ENCODE measurements at regions not wholly inside any gene's neighbourhood (a gene's known extent, or its start where the extent isn't known, plus 50 kb on each side); places are given as distances from the start of the nearest gene placed in this dataset.
"Not testable (repeated sequence)": the region's sequence is repeated elsewhere in the genome, so short reads cannot be mapped to it uniquely, and the experiment has no call there.

DNA sequence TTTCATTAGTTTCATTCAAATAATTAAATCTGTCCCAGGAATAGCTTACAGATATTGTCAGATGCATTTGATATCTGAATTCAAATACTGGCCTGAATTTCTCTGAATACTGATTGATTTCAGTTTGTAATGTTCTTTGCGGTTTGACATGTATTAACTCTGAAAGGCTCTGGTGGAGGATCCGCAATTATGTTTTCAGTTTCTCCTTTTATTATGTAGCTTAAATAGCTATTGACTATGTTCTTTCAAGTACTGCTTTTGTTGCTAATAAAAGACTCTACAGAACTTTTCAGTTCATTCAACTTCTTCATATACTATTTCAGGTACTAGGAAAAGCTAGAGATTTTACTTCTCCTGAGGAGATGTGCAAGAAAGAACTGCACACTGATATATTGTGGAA, 2085.4 kb upstream of the RAG2 start:
- H3K4me1 Mint-ChIP-seq = peaks cover 0 to 14% of the 10 kb centered on the region in 2 donors

DNA sequence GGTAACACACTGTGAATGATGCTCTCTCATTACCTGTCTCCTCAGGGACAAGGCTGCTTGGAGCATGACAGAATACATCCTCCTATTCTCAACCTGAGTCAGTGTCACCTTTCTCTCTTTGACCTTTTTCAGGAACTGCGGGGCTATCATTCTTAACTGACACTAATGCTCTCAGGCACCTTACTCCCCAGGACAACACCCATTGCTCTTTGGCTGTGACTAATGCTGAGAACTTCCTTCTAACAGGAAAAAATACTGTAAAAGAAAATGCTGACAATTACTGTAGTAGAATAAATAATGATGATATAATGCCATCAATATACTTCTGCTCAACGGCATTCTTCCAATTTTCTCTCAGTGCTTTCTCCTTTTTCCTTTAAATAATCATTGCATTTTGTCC, 2082.7 kb upstream of the RAG2 start:
- Mint-ChIP-seq H3K4me3 (no peak overlapping the region), H3K36me3 (no peaks in the 10 kb centered on the region), H3K9me3 (peaks cover 0 to 25% (median 9%) of the 10 kb centered on the region in 6 donors), H3K27ac (no peak overlapping the region), H3K4me1 (peaks cover 0 to 14% of the 10 kb centered on the region in 2 donors), H3K27me3 (ENCODE audit: low read depth in 3 of 3) (peaks cover 0 to 2% (median 0%) of the 10 kb centered on the region in 3 donors)
- DNase-seq = no peak

More for the DNA sequence above, 2085.4 kb upstream of the RAG2 start:
- Mint-ChIP-seq H3K9me3 (peaks cover 0 to 23% (median 5%) of the 10 kb centered on the region in 6 donors), H3K36me3 (no peaks in the 10 kb centered on the region), H3K27ac (no peak overlapping the region), H3K4me3 (no peak overlapping the region), H3K27me3 (ENCODE audit: low read depth in 3 of 3) (no peaks in the 10 kb centered on the region)
- no peak for DNase-seq

DNA sequence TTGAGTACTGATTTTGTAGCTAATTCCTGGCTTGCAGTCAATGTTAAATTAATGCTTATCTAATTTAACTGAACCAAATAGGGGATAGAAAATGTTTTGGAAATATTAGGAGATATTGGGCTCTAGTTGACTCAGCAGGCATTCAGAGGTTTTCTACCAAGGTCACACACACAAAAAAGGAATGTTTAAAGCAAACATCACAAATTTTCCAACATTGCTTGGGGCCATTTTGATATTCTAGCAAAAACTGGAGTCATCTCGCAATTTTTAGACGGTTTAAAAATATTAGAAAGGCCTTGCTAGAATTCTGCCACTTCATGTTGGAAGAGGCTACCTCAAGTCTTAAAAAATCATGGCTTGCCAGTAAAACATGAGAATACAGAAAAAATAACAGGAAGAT, 2082.1 kb upstream of the RAG2 start:
- Mint-ChIP-seq H3K27ac (no peak overlapping the region), H3K36me3 (no peaks in the 10 kb centered on the region), H3K4me3 (no peak overlapping the region), H3K4me1 (peaks cover 0 to 14% of the 10 kb centered on the region in 2 donors), H3K9me3 (peaks cover 0 to 29% (median 9%) of the 10 kb centered on the region in 6 donors), H3K27me3 (ENCODE audit: low read depth in 3 of 3) (peaks cover 0 to 2% (median 0%) of the 10 kb centered on the region in 3 donors)
- DNase-seq = no peak

DNA sequence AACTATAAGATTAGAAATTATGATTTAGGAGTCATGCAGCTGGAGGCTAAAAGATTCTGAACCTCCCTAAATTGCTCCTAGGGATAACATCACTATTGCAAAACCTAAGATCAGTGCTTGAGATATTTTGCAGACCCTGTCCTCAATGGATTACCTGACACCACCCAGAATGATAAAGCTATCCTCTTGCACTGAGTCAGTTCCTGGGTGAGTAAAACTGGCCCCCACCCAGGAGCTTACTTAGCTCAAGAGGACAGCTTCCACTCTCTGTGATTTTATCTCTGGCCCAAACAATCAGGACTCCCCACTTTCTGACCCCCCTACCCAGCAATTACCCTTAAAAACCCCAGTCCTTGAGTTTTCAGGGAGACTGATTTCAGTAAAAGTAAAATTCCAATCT, 2074.4 kb upstream of the RAG2 start:
- no peaks in the 10 kb centered on the region for H3K4me1 Mint-ChIP-seq
- peaks cover 0 to 34% (median 13%) of the 10 kb centered on the region in 6 donors for H3K9me3 Mint-ChIP-seq
- H3K4me3 Mint-ChIP-seq = no peak overlapping the region
- peaks cover 0 to 2% (median 0%) of the 10 kb centered on the region in 3 donors for H3K27me3 Mint-ChIP-seq (ENCODE audit: low read depth in 3 of 3)
- DNase-seq = no peak
- no peaks in the 10 kb centered on the region for H3K36me3 Mint-ChIP-seq
- no peak overlapping the region for H3K27ac Mint-ChIP-seq

DNA sequence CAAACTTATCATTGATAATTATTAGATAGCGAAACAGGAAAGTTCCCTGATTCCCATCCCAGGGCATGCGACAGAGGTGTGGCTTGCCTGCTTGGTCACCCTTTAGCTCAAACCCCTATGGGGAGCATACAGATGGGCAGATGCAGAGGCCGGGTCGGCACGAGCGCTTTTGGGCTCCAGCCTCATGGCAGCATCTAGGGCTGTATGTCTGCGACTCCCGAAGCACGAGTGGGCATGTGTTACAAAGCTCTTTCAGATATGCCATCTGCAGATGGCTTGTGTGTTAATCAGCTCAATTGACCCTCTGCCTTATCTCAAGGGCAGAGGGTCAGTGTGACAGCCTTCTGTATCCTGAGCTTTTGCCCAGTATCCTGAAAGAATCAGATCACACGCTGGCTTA, 2069.3 kb upstream of the RAG2 start:
- Mint-ChIP-seq H3K9me3 (peaks cover 0 to 29% (median 5%) of the 10 kb centered on the region in 6 donors), H3K27ac (no peak overlapping the region), H3K27me3 (ENCODE audit: low read depth in 3 of 3) (no peaks in the 10 kb centered on the region), H3K36me3 (no peaks in the 10 kb centered on the region), H3K4me1 (no peaks in the 10 kb centered on the region), H3K4me3 (no peak overlapping the region)
- DNase-seq = no peak

DNA sequence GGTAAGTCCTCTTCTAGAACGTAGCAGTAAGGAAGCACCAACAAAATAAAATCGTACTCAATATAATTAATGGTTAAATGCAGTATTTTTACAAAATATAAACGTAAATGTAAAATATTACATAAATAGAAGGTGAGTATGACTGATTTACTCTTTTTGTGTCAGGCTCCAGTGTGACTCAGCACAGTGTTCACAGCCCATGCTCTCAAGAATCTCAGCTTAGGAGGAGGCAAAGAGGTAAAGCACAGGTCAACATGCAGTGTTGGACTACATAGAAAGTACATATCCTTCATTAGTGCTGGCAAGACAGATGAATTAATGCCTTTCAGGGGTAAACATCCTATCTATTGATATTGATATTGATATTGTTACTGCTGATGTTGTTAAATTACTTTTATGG, 2050.6 kb upstream of the RAG2 start:
- Mint-ChIP-seq H3K27me3 (ENCODE audit: low read depth in 3 of 3) (peaks cover 0 to 4% (median 0%) of the 10 kb centered on the region in 3 donors), H3K4me3 (no peak overlapping the region), H3K4me1 (no peaks in the 10 kb centered on the region), H3K27ac (no peak overlapping the region), H3K9me3 (peaks cover 0 to 3% (median 0%) of the 10 kb centered on the region in 6 donors), H3K36me3 (no peaks in the 10 kb centered on the region)
- DNase-seq = no peak

DNA sequence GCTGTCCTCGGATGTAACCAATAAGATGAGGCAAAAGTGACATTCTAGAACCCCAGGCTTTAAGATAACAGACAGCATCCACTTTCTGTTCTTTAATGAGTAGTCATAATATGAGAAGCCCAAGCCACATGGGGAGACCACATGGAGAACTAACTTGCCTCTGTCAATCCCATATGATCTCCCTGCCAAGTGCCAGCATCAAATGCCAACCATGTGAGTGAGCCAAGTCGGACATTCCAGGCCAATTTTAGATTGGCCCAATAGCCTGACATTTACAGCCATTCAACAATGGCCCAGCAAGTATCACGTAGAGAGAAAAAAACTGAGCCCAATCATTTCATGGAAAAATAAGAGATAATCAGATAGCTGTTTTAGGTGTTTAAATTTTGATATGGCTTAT, 2048.3 kb upstream of the RAG2 start:
- H3K36me3 Mint-ChIP-seq = peaks cover 0 to 3% (median 0%) of the 10 kb centered on the region in 3 donors
- H3K9me3 Mint-ChIP-seq = peaks cover 0 to 12% (median 5%) of the 10 kb centered on the region in 6 donors
- H3K4me1 Mint-ChIP-seq = no peaks in the 10 kb centered on the region
- no peak overlapping the region for H3K4me3 Mint-ChIP-seq
- no peak for DNase-seq
- H3K27me3 Mint-ChIP-seq (ENCODE audit: low read depth in 3 of 3) = peaks cover 0 to 4% (median 0%) of the 10 kb centered on the region in 3 donors
- no peak overlapping the region for H3K27ac Mint-ChIP-seq

DNA sequence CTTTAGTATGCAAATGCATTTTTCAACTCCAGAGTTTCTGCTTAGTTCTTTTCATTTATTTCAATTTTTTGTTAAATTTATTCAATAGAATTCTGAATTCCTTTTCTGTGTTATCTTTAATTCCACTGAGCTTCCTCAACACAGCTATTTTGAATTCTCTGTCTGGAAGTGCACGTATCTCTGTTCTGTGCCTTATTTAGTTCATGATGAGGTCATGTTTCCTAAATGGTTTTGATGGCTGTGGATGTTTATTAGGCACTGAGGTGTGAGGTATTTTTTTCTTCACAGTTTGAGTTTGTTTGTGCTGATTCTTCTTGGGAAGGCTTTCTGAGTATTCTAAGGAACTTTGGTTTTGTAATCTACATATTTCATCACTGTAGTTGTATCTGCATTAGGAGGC, 2042.8 kb upstream of the RAG2 start:
- H3K36me3 Mint-ChIP-seq = peaks cover 0 to 3% (median 0%) of the 10 kb centered on the region in 3 donors

DNA sequence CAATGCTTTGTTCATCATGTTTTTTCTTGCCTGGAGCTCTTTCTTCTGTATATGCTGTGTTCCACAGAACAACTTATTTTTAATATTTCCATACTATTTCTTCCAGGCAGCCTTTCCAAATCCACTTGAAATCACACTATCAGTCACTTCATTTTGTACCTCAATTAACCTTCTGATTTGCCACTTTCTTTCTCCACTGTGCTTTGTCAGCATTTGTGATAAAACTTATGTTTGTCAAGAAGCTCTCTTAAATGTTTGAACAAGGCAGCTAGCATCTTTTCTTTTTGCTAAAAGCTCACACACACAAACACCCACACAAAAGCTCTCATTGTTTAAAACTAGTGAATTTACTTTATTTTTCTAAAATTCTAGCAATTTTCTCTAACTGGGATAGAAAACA, 2014.7 kb upstream of the RAG2 start:
- Mint-ChIP-seq H3K9me3 (peaks cover 2 to 49% (median 15%) of the 10 kb centered on the region in 6 donors), H3K27ac (no peak overlapping the region), H3K36me3 (no peaks in the 10 kb centered on the region), H3K27me3 (ENCODE audit: low read depth in 3 of 3) (peaks cover 0 to 1% (median 0%) of the 10 kb centered on the region in 3 donors), H3K4me1 (no peaks in the 10 kb centered on the region), H3K4me3 (no peak overlapping the region)
- DNase-seq = no peak

More for the DNA sequence above, 2042.8 kb upstream of the RAG2 start:
- Mint-ChIP-seq H3K27me3 (ENCODE audit: low read depth in 3 of 3) (peaks cover 0 to 3% (median 2%) of the 10 kb centered on the region in 3 donors), H3K4me3 (no peak overlapping the region), H3K27ac (no peak overlapping the region), H3K9me3 (peaks cover 0 to 41% (median 12%) of the 10 kb centered on the region in 6 donors), H3K4me1 (no peaks in the 10 kb centered on the region)
- DNase-seq = no peak

DNA sequence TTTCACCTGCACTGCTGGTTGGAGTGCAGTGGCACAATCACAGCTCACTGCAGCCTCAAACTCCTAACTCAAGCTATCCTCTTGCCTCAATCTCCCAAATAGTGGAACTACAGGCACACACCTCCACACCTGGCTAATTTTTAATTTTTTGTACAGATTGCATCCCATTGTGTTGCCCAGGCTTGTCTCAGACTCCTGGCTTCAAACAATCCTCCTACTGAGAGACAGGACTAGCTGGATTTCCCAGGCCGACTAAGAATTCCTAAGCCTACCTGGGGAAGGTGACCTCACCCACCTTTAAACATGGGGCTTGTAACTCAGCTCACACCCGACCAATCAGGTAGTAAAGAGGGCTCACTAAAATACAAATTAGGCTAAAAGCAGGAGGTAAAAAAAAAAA, 2003.3 kb upstream of the RAG2 start:
- not testable (repeated sequence) for H3K27me3 Mint-ChIP-seq (ENCODE audit: low read depth in 3 of 3); H3K36me3 Mint-ChIP-seq; H3K4me1 Mint-ChIP-seq; H3K4me3 Mint-ChIP-seq; H3K27ac Mint-ChIP-seq; DNase-seq
- peaks cover 0 to 18% (median 4%) of the 10 kb centered on the region in 6 donors for H3K9me3 Mint-ChIP-seq

DNA sequence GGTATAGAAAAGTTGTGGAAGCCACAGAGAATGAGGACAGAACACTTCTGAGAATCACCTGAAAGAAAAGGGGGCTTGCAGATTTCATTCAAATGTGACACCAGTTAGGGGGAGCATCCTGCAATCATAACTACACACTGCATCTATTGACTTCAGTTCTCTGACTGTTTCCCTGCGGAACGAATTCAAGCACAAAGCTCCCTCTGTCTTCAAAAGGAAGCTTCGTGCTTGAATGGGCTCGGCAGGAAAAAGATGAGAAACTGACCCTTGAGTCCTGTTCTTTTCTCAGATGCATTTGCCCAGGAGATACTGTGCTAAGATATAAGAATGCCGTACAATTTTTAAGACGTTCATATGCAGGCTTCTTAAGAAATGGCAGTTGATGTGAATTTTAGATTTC, 2000.4 kb upstream of the RAG2 start:
- Mint-ChIP-seq H3K9me3 (peaks cover 0 to 23% (median 3%) of the 10 kb centered on the region in 6 donors), H3K4me3 (no peak overlapping the region), H3K27me3 (ENCODE audit: low read depth in 3 of 3) (peaks cover 0 to 7% (median 0%) of the 10 kb centered on the region in 3 donors), H3K36me3 (no peaks in the 10 kb centered on the region), H3K4me1 (no peaks in the 10 kb centered on the region), H3K27ac (no peak overlapping the region)
- no peak for DNase-seq

DNA sequence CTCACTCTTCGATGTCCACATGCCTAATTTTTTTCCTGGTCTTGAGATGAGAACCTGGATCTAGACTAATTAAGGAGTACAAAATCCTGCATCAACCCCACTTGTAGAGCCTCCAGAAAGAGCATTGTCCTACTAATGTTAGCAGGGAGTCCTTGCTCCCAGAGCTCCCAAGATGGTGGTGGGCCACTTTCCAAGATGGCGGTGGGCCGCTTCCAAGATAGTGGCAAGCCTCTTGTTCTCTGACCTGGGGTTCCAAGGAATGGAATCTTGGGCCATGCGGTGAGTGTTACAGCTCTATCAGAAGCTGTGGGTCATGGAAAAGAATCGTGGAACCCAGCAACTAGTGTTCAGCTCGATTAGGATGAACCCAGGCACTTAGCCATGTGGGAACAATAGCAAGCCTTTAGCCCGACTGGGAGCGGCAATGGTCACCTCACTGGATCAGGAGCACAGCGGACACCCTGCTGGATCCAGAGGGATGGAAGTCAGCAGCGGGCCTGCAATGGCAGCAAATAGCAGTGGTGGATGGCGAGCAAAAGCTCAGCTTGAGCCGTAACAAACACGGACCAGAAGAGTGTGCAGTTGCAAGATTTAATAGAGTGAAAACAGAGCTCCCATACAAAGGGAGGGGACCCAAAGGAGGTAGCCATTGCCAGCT, 1997.5 kb upstream of the RAG2 start:
- H3K27ac Mint-ChIP-seq, H3K36me3 Mint-ChIP-seq, H3K4me1 Mint-ChIP-seq: not testable (repeated sequence)

DNA sequence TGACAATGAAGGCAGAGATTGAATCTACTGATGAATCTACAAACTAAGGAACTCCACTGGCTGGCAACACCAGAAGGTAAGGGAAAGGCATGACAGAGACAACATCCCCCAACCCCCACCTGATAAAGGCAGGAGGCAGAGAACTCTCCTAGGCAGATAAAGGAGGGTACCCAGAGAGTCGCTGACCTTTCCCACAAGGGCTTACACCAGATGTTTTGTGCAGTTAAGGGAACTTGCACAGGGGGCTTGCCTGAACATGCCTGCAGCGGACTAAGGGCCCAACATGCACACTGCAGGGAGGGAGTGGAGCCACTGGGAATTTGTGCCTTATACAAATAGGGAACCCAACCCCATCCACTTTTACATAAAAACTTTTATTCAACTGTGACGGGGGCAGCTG, 1996.9 kb upstream of the RAG2 start:
- no peaks in the 10 kb centered on the region for H3K36me3 Mint-ChIP-seq
- no peaks in the 10 kb centered on the region for H3K4me1 Mint-ChIP-seq
- DNase-seq = no peak
- H3K4me3 Mint-ChIP-seq = no peak overlapping the region
- H3K27ac Mint-ChIP-seq = no peak overlapping the region
- H3K27me3 Mint-ChIP-seq (ENCODE audit: low read depth in 3 of 3) = peaks cover 0 to 2% (median 0%) of the 10 kb centered on the region in 3 donors
- H3K9me3 Mint-ChIP-seq = peaks cover 0 to 10% (median under 1%) of the 10 kb centered on the region in 6 donors

More for the DNA sequence above, 1997.5 kb upstream of the RAG2 start:
- not testable (repeated sequence) for H3K4me3 Mint-ChIP-seq; H3K27me3 Mint-ChIP-seq (ENCODE audit: low read depth in 3 of 3); DNase-seq
- H3K9me3 Mint-ChIP-seq = peaks cover 0 to 14% (median 0%) of the 10 kb centered on the region in 6 donors

DNA sequence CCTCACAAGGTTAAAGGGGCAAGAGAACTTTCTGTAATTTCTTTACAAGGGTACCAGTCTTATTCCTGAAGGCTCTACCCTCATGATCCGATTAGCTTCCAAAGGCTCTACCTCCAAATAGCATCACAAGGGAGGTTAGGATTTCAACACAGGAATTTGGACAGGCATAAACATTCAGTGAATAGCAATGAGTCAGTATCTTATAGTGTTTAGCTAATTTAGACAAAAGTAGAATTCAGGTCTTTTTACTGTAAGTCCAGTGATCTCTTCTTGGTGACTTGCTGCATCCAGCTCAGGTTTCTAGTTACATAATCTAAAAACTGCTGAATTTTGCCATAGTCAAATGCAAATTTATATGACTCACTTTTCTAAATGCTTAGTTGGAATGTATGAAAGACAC, 1995.6 kb upstream of the RAG2 start:
- peaks cover 0 to 10% (median under 1%) of the 10 kb centered on the region in 6 donors for H3K9me3 Mint-ChIP-seq
- no peak overlapping the region for H3K4me3 Mint-ChIP-seq
- no peaks in the 10 kb centered on the region for H3K36me3 Mint-ChIP-seq
- DNase-seq = no peak
- H3K4me1 Mint-ChIP-seq = no peaks in the 10 kb centered on the region
- no peaks in the 10 kb centered on the region for H3K27me3 Mint-ChIP-seq (ENCODE audit: low read depth in 3 of 3)
- H3K27ac Mint-ChIP-seq = no peak overlapping the region

DNA sequence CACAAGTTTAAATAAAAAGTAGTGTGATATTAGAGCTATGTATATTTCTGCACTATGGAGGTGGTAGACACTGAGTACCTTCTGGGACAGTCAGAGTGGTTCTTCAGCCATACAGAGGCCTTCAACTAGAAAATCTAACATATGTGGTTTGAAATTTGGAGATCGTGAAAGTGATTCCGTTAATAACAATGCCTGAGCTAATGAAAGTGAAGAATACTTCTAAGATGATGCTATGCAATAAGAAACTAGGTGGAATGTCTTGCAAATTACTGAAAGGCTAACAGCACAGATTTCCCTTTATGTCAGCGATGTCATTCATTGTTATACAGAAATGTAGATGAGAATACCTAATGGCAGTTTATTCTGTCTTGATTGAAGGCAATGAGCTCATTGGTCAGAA, 1984.7 kb upstream of the RAG2 start:
- H3K36me3 Mint-ChIP-seq = peaks cover 0 to 4% (median 0%) of the 10 kb centered on the region in 3 donors
- no peak overlapping the region for H3K4me3 Mint-ChIP-seq
- no peaks in the 10 kb centered on the region for H3K4me1 Mint-ChIP-seq
- peaks cover 0 to 2% (median 1%) of the 10 kb centered on the region in 3 donors for H3K27me3 Mint-ChIP-seq (ENCODE audit: low read depth in 3 of 3)
- no peak overlapping the region for H3K27ac Mint-ChIP-seq
- DNase-seq = no peak
- H3K9me3 Mint-ChIP-seq = peaks cover 3 to 29% (median 10%) of the 10 kb centered on the region in 6 donors

Data from immature natural killer cell (primary cell).